Activated T-cell treated with anti-CD3 and anti-CD28 coated beads, Interleukin-2, amount 50 U/mL, for 72 hours (primary cell): ENCODE measurements at regions not wholly inside any gene's neighbourhood (a gene's known extent, or its start where the extent isn't known, plus 50 kb on each side); places are given as distances from the start of the nearest gene placed in this dataset.

Source experiments
- ATAC-seq, 2 donors: fragments of 150-1000 bp; cut with Tn5 transposase; replicated peaks in 1 of 2; 2 replicates each; pipeline ENCODE4 v1.10.0; 2021; ENCODE audit warnings: moderate library complexity in 2 of 2, mild to moderate bottlenecking in 1 of 2
- DNase-seq, 2 donors: peaks; one replicate each; pipeline ENCODE4 v3.0.0; 2021 to 2022; ENCODE audit warnings: mixed read lengths in 1 of 2
- H3K27ac Mint-ChIP-seq: one replicate; pipeline ENCODE4 v1.8.0; 2022; ENCODE audit warnings: mild to moderate bottlenecking, moderate library complexity, mixed read lengths
- H3K27me3 Mint-ChIP-seq: one replicate; pipeline ENCODE4 v1.8.0; 2022; ENCODE audit warnings: low read depth, mixed read lengths
- H3K36me3 Mint-ChIP-seq, 2 donors: one replicate each; pipeline ENCODE4 v1.8.0; 2022; ENCODE audit warnings: mixed read lengths in 2 of 2, mild to moderate bottlenecking in 1 of 2; ENCODE audit not compliant: insufficient read depth in 2 of 2
- H3K4me1 Mint-ChIP-seq: one replicate; pipeline ENCODE4 v1.8.0; 2022; ENCODE audit warnings: low read depth, mixed read lengths
- H3K4me3 Mint-ChIP-seq, 2 donors: one replicate each; pipeline ENCODE4 v1.8.0; 2022; ENCODE audit warnings: mild to moderate bottlenecking in 2 of 2, mixed read lengths in 2 of 2, moderate library complexity in 2 of 2
- H3K9me3 Mint-ChIP-seq, 2 donors: one replicate each; pipeline ENCODE4 v1.8.0; 2022; ENCODE audit warnings: mixed read lengths in 2 of 2

DNA sequence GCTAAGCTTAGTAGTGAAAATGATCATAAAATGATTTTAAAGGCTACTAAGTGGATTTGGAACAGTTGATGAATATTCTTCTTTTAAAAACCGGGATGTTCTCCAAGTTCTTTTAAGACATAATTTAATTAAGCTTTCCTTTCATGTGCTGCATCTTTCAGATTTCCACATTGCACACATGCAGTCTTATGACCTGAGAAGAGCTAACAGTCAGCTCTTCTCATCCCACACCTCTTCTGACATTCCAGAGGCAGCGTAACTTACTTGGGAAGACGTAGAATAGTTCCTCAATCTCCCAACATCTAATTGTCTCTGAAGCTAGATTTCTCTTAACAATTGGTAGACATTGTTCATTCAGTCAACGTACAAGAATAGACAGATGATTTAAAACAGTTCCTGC, 181.8 kb downstream of the SP3 start:
- Mint-ChIP-seq H3K27me3 (peaks cover 18% of the 10 kb centered on the region), H3K9me3 (no peaks in the 10 kb centered on the region), H3K4me1 (no peaks in the 10 kb centered on the region), H3K36me3 (no peaks in the 10 kb centered on the region), H3K27ac (no peak overlapping the region), H3K4me3 (no peak overlapping the region)
- ATAC-seq (no peak), DNase-seq (no peak)

DNA sequence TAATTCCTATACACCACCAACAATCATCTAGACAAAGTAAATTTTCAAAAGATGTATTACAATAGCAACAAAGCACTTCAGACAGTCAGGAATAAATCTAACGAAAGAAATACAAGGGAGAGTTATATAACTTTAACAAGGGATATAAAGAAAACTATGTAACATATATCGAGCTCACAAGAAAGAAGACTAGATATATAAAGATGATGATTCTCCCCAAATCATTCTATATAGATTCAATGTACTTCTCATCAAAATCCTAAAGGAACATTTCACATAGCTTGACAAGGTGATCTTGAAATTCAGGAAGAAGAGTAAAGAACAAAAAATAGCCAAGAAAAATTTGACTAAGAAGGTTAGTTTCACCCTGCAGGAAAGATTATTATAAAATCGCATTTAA, 179.4 kb downstream of the SP3 start:
- ATAC-seq (no peak), DNase-seq (no peak)
- Mint-ChIP-seq H3K36me3 (no peaks in the 10 kb centered on the region), H3K27ac (no peak overlapping the region), H3K4me3 (no peak overlapping the region), H3K4me1 (no peaks in the 10 kb centered on the region), H3K27me3 (peaks cover 18% of the 10 kb centered on the region), H3K9me3 (no peaks in the 10 kb centered on the region)

DNA sequence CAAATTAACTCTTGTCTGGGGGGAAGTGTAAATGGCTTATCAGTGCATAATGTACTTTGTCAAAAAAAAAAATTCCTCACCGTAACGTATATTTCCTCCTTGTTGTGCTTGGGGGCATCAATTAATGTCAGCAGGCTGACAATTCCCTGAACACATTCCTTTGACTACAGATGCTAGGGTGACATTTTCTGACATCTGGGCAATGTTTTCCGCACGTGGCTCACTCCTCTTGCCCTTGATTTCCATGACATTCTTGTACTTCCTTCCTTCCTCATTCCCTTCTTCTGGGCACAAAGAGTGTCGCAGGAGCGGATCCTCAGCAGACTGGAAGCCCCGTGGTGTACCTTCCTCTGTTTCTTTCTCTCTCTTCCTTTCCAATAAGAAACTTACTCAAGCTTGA, 173.7 kb downstream of the SP3 start:
- Mint-ChIP-seq H3K4me3 (no peak overlapping the region), H3K36me3 (no peaks in the 10 kb centered on the region), H3K4me1 (no peaks in the 10 kb centered on the region), H3K9me3 (no peaks in the 10 kb centered on the region), H3K27ac (no peak overlapping the region), H3K27me3 (peaks cover 28% of the 10 kb centered on the region)
- DNase-seq, result no peak
- no peak for ATAC-seq

DNA sequence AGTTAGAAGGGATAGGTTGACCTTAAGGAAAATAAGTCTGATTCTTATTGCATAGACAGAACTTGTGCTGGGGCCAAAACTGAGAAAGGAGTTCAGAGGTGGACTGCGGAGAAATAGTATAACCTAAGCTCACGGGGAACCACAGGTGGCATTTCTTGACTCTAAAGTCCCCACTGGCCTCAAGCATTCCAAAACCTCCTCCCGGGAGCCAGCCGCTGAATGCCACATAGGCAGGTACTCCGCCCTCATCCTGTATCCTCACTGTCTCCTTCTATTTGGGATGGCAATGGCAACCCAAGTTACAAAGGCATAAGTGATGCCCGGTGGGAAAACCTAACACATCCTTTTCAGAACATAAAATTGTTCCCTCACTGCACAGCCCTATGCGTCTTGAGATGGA, 173.0 kb downstream of the SP3 start:
- no peak overlapping the region for H3K27ac Mint-ChIP-seq

DNA sequence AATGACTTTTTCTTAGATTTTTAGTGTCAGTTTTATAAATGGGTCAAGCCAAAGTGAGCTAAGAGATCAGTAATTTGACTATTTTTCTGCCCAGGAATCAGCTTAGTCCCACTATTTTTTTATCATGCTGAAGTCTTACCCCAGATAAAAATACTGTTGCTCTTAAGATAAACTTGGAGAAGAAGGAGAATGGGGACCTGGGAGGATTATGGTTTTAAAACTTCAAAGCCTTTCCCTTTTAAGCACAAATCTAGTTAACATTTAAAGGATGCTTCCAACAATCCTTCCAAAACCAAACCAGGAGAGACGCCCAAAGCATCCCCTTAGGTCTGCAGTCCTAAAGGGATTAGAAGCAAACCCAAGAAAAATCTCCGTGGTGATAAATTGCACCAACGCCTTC, 172.4 kb downstream of the SP3 start:
- DNase-seq (no peak), ATAC-seq (no peak)
- no peak overlapping the region for H3K27ac Mint-ChIP-seq
- peaks cover 28% of the 10 kb centered on the region for H3K27me3 Mint-ChIP-seq
- no peaks in the 10 kb centered on the region for H3K4me1 Mint-ChIP-seq
- H3K4me3 Mint-ChIP-seq, result no peak overlapping the region
- H3K9me3 Mint-ChIP-seq, result no peaks in the 10 kb centered on the region
- no peaks in the 10 kb centered on the region for H3K36me3 Mint-ChIP-seq

More for the DNA sequence above, 173.0 kb downstream of the SP3 start:
- H3K9me3 Mint-ChIP-seq, result no peaks in the 10 kb centered on the region
- no peak for ATAC-seq
- peaks cover 28% of the 10 kb centered on the region for H3K27me3 Mint-ChIP-seq
- H3K4me1 Mint-ChIP-seq, result no peaks in the 10 kb centered on the region
- DNase-seq, result no peak
- H3K36me3 Mint-ChIP-seq, result no peaks in the 10 kb centered on the region
- no peak overlapping the region for H3K4me3 Mint-ChIP-seq

DNA sequence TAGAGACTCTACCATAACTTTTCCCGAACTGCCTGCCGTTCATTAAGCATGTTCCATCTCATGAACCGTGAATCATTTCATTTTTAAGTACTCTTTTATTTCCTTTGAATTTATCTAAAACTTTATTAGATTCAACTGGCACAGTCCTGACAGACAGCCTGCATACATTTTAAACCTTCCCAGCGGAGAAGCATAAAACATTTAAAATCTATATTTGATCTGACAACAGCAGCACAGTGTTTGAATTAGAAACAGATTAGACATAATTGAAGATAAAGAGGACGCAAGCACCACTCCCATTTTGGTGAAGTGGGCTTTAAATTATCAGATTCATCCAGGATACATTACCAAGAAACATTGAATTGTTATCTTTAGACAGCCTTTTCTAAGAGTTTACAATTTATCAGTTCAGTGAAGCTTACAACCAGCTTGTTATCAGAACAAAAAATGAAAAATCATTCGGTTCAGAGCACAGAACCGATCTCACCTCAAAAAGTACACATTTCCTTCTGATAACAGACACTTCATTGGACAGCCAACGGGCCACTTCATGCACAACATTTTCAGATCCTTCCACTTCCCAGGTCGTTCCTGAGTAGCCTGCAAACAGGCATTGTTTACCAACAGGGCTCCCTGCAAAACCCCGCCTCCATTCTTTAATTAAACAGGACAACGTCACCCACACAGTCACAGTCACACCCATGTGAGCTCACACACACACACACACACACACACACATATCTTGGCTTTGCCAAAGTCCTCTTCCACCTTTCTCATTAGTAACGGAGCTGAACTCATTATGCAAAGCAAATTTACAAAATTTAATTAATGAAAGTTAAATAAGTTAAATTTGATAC, 171.2 kb downstream of the SP3 start:
- Mint-ChIP-seq H3K4me3 (no peak overlapping the region), H3K9me3 (no peaks in the 10 kb centered on the region), H3K4me1 (no peaks in the 10 kb centered on the region), H3K27ac (no peak overlapping the region), H3K27me3 (peaks cover 28% of the 10 kb centered on the region), H3K36me3 (no peaks in the 10 kb centered on the region)
- DNase-seq (no peak), ATAC-seq (no peak)

DNA sequence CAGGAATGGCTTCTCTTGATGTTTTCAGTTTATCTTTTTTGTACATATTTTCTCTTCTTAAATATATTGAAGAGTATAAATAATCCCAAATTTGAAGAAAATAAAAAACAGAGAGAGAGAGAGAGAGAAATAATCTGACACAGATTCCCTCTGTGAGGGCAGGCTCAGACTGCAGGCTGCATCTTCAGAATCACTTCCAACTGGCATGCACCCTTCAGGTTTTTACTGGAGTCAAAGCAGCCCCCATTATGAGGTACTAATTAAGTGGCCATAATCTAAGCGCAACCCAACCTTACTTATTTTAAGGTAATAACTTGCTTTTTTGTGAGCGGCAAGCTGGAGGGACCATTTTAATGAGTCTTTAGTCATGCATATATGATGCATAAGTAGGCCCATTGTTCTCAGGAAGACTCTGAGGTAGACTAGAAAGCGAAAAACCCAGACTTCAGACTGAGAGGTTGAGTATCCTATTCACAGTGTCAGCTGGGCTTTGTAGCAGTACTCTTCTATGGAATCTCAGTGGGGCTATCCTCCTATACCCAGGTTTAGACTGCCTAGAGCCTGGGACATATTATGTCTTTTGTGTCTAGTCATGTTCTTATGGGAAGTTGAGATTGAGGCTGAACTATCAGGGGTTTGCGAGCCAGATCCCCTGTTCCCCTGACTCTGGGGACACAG, 167.4 kb downstream of the SP3 start:
- ATAC-seq (no peak), DNase-seq (no peak)
- Mint-ChIP-seq H3K4me1 (no peaks in the 10 kb centered on the region), H3K27ac (no peak overlapping the region), H3K27me3 (peaks cover 12% of the 10 kb centered on the region), H3K4me3 (no peak overlapping the region), H3K9me3 (no peaks in the 10 kb centered on the region), H3K36me3 (no peaks in the 10 kb centered on the region)

DNA sequence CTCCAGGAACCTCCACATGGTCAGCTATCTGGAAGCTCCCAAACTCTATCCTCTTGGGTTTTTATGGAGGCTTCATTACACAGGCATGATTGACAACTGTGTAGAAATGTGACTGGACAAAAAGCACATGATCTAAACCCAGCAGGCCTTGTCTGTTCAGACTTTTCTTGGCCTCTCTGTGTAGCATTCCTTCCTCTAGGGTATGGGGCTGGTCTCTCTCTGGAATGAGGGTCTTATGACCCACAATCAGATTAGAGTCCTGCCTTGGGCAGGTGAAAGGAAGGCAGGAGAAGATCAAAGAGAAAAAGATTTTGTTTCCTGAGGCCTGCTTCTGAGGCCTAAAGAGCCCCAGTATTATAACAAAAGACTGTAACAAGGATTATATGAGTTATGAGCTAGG, 162.7 kb downstream of the SP3 start:
- Mint-ChIP-seq H3K4me1 (no peaks in the 10 kb centered on the region), H3K27me3 (no peaks in the 10 kb centered on the region), H3K9me3 (no peaks in the 10 kb centered on the region), H3K4me3 (no peak overlapping the region), H3K36me3 (no peaks in the 10 kb centered on the region), H3K27ac (no peak overlapping the region)
- DNase-seq (no peak), ATAC-seq (no peak)

DNA sequence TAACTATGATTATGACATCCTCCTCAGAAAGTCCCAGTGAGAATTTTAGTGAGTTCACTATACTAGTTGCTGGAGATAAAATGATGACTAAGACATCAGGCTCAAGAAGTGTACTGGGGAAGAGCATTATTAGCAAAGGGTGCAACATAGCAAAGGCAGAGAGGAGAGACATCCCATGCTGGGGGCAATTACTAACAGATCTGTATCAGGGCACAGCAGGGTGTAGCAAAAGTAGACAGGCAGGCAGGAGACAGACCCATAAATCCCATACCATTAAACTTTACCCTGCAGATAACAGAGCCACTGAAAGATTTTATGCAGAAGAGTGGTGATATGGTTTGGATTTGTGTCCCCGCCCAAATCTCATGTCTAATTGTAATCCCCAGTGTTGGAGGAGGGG, 161.7 kb downstream of the SP3 start:
- Mint-ChIP-seq H3K27ac (no peak overlapping the region), H3K36me3 (peaks cover 0 to 2% of the 10 kb centered on the region in 2 donors), H3K4me3 (no peak overlapping the region), H3K4me1 (no peaks in the 10 kb centered on the region), H3K27me3 (no peaks in the 10 kb centered on the region), H3K9me3 (peaks cover 0 to 2% of the 10 kb centered on the region in 2 donors)
- ATAC-seq (no peak), DNase-seq (no peak)

DNA sequence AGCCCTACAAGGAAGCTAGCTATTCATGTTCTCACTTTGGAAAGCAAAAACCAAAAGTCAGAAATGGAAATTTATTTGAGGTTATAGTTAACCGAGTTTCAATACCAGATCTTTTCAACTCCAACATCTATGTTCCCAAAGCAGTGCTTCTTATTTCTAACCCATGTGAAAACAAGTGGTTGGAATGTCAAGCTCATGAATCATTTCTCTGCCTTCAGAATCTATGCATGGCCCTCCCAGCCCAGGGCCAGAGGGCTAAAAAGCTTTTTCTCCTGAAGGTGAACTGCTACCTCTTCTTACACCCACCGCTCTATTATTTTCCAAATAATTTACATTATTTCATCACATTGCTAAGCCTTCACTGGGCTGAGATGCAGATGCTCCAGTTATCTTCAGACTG, 158.4 kb downstream of the SP3 start:
- H3K27ac Mint-ChIP-seq, result no peak overlapping the region
- H3K9me3 Mint-ChIP-seq, result peaks cover 0 to 2% of the 10 kb centered on the region in 2 donors
- H3K4me1 Mint-ChIP-seq, result no peaks in the 10 kb centered on the region
- H3K4me3 Mint-ChIP-seq, result no peak overlapping the region
- peaks cover 0 to 2% of the 10 kb centered on the region in 2 donors for H3K36me3 Mint-ChIP-seq
- DNase-seq (no peak), ATAC-seq (no peak)
- no peaks in the 10 kb centered on the region for H3K27me3 Mint-ChIP-seq

DNA sequence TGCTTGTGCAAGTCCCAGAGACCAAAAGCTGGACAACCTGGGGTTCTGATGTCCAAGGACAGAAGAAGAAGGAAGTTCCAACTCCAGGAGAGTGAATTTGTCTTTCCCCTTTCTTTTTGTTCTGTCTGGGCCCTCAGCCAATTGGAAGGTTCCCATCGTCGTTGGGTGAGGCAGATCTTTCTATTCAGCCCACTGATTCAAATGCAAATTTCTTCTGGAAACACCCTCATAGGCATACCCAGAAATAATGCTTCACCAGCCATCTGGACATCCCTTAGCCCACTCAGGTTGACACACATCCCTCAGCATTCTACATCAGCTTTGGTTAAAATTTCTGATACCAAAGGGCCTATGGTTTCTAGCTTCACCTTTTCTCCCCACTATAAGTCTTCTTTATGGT, 156.5 kb downstream of the SP3 start:
- no peaks in the 10 kb centered on the region for H3K4me1 Mint-ChIP-seq
- ATAC-seq (no peak), DNase-seq (no peak)
- H3K9me3 Mint-ChIP-seq, result peaks cover 0 to 2% of the 10 kb centered on the region in 2 donors
- peaks cover 14% of the 10 kb centered on the region for H3K27me3 Mint-ChIP-seq
- peaks cover 0 to 2% of the 10 kb centered on the region in 2 donors for H3K36me3 Mint-ChIP-seq
- no peak overlapping the region for H3K27ac Mint-ChIP-seq
- no peak overlapping the region for H3K4me3 Mint-ChIP-seq

DNA sequence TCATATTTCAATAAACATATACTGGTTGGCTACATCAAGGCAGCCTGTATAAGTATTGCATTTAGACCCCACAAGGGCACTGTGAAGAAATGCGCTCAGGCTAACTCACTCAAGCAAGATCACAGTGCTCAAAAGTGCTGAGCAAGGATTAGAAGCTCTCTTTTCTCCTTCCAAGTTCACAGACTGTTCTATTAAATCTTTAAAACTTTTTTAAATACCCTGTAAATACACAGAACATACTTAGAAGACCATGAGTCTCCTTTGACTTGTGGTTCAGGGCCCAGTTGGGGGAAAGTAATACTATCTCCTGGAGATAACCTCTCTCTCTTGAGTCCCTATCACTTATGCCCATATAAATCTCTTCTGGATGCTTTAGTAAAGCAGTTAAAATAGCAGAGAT, 152.9 kb downstream of the SP3 start:
- H3K4me1 Mint-ChIP-seq, result no peaks in the 10 kb centered on the region
- H3K27ac Mint-ChIP-seq, result no peak overlapping the region
- peaks cover 17% of the 10 kb centered on the region for H3K27me3 Mint-ChIP-seq
- H3K9me3 Mint-ChIP-seq, result peaks cover 0 to 2% of the 10 kb centered on the region in 2 donors
- DNase-seq, result no peak
- H3K36me3 Mint-ChIP-seq, result peaks cover 0 to 2% of the 10 kb centered on the region in 2 donors
- no peak for ATAC-seq
- H3K4me3 Mint-ChIP-seq, result no peak overlapping the region

DNA sequence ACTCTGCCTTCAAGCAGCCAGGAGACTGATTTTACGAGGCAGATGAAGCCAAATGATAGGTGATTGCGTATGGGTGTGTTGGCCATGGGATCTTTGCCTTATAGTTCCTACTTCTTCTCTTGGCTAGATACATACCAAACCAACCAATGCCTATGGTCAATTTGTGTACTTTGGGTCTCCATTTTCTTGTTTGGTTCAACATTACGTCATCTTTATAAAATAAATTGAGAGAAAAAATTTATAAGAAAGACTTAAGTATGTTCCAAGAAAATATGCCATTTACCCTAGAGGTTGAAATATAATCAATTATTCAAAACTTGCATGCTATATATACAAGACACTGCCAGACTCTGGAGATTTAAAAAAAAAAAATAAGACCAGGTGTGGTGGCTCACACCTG, 150.9 kb downstream of the SP3 start:
- DNase-seq (no peak), ATAC-seq (no peak)
- Mint-ChIP-seq H3K27me3 (peaks cover 20% of the 10 kb centered on the region), H3K9me3 (no peaks in the 10 kb centered on the region), H3K4me1 (no peaks in the 10 kb centered on the region), H3K4me3 (no peak overlapping the region), H3K36me3 (no peaks in the 10 kb centered on the region), H3K27ac (no peak overlapping the region)

DNA sequence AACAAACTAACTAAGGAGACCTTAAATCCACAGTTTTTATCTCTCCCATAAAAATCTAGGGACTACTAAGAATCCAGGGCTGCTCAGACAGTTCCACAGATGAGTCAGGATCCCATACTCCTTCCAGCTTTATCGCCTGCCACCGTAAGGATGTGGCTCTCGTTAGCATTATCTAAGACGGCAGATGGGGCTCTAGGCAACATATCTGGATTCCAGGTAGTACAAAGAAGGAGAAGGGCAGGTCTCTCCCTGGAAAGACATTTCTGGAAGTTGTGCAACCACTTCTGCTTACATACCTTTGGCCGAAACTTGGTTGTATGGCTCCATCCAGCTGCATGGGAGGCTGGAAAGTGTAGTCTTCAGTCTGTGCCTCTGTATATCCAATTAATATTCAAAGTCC, 149.4 kb downstream of the SP3 start:
- Mint-ChIP-seq H3K36me3 (no peaks in the 10 kb centered on the region), H3K9me3 (no peaks in the 10 kb centered on the region), H3K4me1 (no peaks in the 10 kb centered on the region), H3K4me3 (no peak overlapping the region), H3K27ac (no peak overlapping the region), H3K27me3 (peaks cover 32% of the 10 kb centered on the region)
- no peak for DNase-seq
- ATAC-seq, result no peak
